DMS53 treated with DMSO at 0.1 percent for 48 hours (cell line): ENCODE measurements at regions not wholly inside any gene's neighbourhood (a gene's known extent, or its start where the extent isn't known, plus 50 kb on each side); places are given as distances from the start of the nearest gene placed in this dataset.

Experiments used
- DNase-seq: peaks from one replicate; lab custom pipeline; 2025; ENCODE audit not compliant: unreplicated experiment; lab: John Stamatoyannopoulos, UW

DNA sequence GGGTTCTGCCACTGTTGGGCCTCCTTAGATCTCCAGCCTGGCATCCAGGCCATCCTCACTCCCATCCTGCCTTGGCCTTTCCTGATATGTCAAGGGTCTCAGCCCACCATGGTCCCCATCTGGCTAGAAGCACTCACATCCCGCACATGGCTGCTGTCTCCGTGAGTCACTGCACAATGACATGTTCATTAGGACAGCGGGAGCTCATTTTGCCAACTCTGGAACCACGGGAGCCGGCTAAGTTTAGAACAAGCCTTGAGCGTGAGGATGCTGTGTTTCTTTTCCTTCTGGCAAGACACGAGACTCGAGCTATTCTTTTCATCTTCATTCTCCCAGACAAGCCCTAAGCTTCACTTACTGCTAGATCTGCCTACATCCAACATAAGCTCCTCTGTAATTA, 65.7 kb upstream of the KSR1 start:
- DNase-seq, result no peak

GRCh38 chr17:27391427-27391826, 64.8 kb upstream of the KSR1 start:
- no peak for DNase-seq

GRCh38 chr17:27396045-27396444, 60.2 kb upstream of the KSR1 start:
- DNase-seq, result no peak

DNA sequence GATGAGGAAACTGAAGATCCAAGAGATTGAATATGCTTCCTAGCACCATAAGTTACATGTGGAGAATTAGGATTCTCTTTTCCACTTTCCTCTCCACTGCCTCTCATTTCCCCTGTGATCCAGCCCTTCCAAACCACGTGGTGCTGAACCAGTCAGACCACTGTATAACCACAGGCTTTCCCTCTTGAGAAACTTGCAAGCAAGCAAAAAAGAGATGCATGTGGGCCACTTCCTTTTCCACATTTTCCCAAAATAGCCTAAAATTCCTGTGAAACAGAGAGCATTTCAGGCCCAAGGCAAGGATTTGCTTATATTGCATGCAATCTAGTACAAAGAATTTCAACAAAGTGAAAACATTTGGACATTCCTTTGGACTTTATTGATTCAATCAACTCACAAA, 59.3 kb upstream of the KSR1 start:
- DNase-seq, result no peak

GRCh38 chr17:27398691-27399090, 57.6 kb upstream of the KSR1 start:
- DNase-seq, result no peak

- DNase-seq, result no peak
These were observed 55.3 kb upstream of the KSR1 start for GRCh38 chr17:27400991-27401390.

GRCh38 chr17:27402943-27403342, 53.3 kb upstream of the KSR1 start:
- no peak for DNase-seq

GRCh38 chr17:27403480-27404005, 52.7 kb upstream of the KSR1 start:
- DNase-seq, result no peak

GRCh38 chr17:27404676-27405075, 51.6 kb upstream of the KSR1 start:
- DNase-seq, result no peak
